Forelimb muscle (tissue), 1 donor: ENCODE measurements at regions not wholly inside any gene's neighbourhood (a gene's known extent, or its start where the extent isn't known, plus 50 kb on each side); places are given as distances from the start of the nearest gene placed in this dataset.

Experiments used
- DNase-seq: peaks from one replicate; pipeline ENCODE4 v3.0.0-alpha.2; 2013; ENCODE audit warnings: low read depth

DNA sequence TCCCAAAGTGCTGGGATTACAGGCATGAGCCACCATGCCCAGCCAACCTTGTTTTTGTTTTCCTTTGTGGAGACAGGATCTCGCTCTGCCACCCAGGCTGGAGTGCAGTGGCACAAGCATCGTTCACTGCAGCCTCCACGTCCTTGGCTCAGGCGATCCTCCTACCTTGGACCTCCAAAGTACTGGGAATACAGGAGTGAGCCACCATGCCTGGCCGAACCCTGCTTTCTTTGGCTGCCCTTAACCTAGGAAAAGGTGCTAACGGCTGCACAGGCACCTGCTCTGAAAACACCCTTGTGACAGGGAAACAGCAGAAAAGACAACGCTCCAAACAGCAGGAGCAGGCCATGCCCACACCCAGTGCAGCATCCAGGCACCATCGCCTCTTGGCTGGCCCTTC is 71.9 kb downstream of the OAT start:
- DNase-seq, result no peak

DNA sequence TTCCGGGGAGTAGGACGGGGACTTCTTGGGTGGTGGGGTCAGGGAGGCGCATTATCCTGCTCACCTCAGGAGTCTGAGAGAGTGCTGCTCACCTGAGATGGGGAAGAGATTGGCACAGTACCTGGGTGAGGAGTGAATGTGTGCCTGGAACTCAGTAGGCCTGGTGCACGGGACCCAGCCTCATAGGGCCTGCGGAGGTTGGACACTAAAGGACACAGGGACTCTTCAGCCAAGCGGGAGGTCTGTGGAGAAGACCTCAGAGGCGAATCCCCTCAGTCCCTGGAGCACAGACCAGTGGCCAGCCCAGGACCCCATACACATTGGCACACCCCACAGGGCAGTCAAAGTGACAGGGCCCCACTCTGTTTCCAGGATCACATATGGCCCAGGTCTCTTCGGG is 73.2 kb downstream of the OAT start:
- no peak for DNase-seq

DNA sequence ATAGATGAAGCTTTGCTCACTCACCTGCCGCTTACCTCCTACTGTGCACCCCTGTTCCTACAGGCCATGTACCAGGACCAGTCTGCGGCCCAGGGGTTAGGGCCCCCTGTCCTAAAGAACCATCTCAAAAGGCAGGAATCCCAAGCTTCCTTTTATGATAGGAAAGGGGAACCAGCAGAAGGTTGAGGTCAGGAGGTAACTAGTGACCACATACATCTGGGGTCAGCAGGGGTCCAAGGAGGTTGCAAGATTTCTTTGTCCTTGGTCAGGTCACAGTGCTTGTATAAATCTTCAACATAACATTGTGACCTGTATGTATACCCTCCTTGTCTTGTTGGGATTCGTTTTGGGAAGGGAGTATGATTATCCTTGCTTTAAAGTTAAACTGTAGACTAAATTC is 73.8 kb downstream of the OAT start:
- no peak for DNase-seq

DNA sequence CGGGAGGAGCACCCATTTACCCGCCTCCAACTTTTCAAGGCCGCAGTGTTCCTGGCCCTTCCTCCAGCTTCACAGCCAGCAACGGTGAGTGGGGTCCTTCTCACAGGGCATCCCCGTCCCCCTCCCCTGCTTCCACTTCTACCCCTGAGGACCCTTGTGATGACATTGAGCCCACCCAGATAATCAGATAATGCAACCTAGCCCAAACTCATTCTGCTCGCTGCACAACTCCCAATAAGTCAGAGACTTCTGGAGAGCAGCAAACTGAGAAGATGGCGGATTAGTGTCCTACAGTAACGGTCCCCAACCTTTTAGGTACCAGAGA is 74.5 kb downstream of the OAT start:
- DNase-seq, result no peak

DNA sequence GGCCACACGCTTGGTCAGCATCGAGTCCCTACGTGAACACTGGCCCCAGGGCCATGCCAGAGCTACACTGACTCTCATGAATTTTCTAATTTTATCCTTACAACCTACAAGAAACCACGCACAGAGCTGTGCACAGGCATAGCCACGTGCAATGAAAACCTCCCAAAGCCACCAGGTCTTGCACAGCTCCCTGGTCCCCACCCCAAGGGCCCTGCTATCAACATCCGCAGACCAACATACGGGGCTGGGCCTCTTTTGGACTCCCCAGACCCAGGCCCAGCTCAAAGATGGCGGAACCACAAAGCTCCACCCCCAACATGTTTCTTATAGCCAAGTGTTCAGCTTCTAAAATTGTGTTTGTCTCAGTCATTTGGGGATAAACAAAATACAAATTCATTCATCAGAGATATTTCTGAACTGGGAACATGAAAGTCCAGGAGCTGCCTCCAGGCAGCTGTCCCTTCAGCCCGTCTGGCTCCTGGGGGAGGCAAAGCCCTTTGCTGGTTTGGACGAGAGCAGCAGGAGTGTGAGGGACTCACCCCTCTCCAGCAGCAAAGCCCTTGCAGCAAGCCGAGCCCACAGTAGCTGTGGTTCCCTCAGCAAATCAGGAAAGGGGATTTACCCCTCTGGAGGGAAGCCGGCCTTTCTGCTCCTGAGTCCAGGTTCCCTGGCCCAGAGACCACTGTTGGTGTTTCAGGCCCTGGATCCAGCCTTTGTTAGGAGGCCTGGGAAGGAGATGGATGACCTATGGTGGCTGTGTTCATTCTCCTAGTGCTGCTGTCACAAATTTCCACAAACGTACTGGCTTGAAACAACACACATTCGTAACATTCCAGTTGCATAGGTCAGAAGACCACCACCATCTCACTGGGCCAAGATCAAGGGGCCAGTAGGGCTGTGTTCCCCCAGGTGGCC is 75.1 kb downstream of the OAT start:
- DNase-seq, result no peak

DNA sequence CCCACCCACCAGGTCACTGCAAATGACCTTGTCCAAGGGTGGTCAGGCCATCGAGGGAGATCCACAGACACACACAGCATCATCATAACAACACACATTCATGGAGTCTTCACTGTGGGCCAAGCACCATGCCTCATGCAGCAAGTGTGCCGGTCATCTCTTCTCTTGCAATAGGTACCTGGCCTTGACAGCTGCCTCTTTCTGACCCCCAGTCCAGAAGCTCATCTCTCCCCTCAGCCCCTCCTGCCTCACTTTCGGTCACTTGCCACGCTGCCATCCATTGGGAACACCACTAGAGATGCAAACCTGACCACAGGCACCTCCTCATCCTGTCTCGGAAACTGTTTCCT is 75.9 kb downstream of the OAT start:
- no peak for DNase-seq

DNA sequence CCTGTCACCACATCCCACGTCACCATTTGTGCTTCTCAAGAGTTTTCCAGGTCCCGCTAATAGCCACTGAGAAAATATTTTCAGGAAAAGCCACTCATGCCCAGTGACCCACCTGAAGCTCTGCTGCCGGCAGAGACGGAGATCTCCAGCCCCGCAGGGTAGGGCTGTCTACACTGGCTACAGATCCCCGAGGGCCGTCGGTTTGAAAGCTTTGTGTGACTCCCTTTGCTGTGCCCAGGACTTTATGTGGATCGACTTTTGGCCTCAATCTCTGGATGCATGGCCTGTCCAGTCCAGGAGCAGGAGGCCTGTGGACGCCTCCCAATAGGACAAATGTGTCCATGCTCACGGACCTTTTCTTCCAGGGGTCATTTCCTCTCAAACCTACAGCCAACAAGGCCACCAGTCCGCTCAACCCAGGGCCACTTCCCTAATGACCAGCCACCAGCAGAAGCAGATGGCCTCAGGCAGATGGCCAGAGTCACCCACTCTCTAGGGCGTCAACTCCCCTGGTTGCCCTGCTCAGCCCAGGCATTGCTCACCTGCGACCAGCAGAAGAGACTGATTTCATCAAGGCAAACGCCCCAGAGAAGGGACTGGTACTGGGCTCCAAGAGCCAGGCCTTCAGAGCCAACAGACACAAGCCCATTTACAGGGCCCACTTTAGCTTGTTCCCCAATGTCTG is 76.4 kb downstream of the OAT start:
- no peak for DNase-seq

DNA sequence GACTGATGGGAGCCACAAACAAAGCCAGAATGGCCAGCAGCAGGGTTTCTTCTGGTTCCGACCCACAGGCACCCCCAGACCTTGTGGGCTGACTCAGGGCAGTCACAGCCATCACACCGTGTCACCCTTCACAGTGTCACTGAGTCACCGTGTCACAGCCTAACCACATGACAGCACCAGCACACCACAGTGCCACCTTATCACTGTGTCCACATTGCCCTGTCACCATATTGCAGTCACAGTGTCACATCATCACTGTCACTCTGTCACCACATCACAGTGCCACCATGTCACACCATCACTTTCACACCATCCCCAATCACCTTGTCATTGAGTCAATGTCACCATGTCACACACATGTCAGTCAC is 77.0 kb downstream of the OAT start:
- no peak for DNase-seq

DNA sequence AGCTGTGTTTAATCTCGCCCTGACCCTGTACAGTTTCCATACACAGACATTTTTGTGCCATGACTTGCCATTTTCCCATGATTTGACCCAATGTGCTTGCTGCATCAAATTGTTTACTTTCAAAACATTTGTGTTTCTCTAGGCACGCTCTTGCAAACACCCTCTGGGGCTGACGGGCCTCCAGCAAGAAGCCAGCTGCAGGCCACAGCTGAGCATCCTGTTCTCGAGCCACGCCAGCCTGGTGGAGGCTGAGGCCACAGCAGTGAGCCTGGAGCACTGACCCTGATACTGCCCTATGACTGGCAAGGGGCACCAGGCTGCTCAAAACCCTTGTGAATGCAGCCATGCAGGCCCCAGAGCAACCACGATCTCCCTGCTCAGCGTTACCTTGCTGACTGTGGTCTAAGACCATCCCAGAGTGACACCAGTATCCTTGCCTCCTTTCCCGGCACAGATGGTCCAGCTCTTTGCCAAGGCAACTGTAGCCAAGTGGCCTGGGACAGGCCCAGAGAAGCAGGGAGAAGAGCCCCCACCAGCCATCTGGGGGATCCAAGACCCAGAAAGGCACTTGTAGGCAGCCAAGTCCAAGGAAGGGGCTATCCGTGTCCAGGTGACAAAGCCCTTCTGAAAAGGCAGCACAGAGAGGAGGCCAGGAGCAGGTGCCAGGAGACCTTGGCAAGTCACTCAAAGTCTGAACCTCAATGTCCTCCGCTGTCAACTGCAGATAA is 78.5 kb downstream of the OAT start:
- no peak for DNase-seq

DNA sequence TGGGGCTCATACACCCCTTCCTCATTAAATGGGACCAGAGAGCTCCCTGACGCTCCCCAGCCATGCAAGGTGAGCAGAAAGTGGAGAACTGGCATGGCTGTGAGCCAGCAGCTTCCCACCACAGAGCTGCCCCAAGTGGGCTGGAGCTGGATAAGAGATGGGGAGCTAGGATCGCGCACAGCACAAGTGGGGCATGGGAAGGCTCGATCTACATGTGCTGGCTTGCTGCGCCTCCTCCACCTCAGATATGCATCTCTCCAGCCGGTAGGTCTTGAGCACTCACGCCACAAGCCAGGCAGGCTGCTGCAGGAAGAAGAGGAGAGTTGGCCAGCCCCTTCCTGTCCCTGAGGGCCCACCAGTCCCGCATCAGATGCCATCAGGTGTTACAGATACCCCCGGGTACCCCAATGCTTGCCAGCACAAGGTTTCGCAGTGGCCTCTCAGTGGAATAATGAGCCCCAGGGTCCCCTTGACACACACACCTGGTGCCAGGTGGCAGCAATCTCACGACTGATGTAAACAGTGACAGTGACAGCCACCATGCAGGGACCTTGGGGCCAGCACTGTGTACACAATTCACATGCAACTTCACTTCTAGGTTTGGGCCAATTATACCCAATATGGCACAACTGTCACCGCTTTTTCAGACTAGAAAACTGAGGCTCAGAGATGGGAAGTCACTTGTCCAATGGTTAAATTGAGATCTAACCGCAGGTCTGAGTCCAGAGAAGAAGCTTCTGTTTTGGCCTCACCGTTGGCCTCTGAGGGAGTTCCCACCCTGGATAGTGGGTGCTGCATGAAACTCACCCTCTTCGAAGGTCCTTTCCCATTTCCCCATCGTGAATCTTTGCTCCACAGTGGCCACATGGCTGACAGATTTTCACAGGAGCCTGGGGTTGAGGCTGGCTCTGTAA is 79.3 kb downstream of the OAT start:
- DNase-seq, result no peak

DNA sequence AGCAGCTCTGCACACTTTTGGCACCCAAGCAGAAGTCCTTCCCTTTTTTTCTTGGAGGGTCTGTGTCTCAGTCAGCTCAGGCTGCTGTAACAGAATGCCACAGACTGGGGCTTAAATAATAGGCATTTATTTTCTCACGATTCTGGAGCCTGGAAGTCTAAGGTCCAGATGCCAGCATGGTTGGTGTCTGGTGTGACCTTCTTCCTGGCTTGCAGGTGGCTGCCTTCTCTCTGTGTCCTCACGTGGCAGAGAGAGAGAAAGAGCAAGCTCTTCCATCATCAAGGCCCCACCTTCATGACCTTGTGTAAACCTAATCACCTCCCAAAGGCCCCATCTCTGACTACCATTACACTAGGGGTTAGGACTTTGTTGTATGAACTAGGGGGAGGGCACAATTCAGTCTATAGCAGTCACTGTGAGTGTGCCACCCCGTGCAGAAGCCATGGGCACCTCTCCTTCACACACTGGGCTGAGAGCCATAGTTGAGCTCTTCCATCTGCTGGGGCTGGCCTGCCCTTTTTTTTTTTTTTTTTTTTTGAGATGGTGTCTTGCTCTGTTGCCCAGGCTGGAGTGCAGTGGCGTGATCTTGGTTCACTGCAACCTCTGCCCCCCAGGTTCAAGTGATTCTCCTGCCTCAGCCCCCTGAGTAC is 80.3 kb downstream of the OAT start:
- no peak for DNase-seq

DNA sequence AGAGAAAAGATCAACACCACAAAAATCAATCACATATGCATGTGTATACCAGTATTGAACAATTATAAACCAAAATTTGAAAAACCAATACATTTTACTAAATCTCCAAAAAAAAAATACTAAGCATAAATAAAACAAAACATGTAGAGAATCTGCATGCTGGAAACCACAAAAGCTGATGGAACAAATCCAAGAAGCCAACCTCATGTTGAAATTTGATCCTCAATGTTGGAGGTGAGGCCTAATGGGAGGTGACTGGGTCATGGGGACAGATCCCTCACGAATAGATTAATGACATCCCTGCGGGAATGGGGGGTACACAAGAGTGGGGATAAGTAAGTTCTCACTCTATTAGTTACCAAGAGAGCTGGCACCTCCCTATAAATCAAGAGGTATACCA is 82.5 kb downstream of the OAT start:
- no peak for DNase-seq

DNA sequence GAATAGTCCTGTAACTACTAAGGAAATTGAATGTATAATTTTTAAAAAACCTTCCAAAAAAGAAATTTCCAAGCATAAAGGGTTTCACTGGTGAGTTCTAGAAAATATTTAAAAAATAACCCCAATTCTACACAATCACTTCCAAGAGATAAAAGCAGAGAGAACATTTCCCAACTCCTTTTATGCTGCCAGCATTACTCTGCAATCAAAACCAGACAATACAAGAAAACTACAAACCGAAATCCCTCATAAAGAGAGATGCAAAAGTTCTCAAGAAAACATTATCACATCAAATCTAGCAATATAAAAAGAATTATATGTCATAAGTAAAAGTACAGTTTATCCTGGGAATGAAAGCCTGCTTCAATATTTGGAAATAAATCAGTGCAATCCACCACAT is 84.8 kb downstream of the OAT start:
- no peak for DNase-seq

DNA sequence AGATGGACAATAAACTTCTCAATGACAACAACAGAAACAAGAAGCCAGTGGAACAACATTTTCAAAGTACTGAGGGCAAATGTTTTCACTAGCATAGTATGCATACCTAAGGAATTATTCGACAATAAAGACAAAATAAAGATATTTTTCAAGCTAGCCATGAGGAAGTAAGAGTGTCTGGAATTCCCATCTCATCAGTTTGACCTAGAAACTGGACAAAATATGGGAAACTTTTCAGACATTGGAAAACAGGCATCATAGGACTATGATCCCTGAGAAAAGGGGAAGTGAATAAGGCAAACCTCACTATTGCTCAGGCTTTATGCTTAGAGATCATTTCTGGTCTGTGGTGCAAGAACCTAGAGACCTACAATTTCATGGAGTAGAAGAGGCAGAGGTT is 86.3 kb downstream of the OAT start:
- DNase-seq, result no peak

DNA sequence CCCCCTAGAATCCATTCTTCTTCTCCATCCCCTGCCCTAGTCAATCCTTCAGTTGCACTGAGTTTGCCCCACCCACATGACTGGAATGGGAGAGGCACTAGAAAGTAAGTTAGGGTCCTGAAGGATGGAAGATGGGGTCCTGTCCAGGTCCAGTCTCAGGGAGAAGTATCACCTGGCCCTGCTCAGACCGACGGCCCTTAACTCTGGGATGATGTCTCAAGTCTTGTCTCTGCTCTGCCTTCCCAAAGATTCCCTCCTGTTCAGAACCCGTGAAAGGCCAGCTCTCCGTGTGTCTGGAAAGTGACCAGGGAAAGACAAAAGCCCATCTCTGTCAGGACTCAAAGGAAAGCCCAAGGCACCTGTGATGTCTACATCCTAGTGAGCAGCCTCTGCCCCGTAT is 88.8 kb downstream of the OAT start:
- no peak for DNase-seq

DNA sequence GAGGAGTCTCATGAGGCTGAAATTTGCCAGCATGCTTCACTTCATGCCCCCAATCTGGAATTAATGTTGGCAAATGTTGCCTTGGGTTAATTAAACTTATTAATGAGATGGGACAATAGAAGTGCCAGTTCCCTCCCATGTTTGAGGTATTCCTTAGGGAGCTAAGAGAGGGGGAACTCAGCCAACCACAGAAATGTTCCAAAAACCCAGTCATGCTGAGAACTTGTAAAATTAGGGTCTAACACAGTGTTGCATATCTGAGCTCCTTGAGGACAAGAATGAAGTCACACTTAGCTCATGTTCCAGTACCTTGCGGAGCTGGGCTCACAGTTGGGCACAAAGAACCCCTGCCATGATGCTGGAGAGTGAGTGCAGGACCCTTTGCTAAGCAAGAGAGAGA is 89.4 kb downstream of the OAT start:
- DNase-seq, result no peak

DNA sequence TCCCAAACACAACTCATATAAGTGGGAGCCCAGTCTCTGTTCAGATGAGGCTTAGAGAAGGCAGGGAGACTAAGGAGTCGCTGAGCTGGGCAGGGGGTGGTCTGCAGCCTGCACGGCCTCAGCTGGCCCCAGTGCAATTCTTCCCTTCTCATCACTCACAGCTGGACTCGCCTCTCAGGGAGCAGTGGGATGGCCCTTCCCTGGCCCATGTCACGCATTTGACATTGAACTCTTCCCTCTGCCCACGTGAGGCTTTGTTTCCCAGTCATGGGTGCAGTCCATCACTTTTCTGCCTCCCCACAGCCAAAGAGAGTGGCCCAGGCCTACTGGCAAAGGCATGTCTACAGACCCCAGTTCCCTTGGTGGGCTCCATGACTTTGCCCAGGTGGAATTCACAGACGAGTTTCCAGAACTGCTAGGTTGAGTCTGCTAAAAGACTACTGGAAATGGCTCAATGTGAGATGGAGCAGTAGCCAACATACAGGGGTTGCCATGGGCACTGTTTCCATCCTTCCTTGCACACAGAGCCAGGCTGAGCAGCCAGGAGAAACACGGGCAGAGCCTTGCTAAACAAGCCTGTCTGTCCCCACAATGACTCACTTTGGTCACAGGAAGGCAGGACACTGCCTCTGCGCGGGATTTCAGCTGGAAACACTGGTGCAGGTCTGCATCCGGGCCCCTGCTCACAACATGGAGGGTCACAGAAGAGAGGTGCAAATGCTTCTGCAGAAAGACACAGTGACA is 90.1 kb downstream of the OAT start:
- DNase-seq, result no peak

DNA sequence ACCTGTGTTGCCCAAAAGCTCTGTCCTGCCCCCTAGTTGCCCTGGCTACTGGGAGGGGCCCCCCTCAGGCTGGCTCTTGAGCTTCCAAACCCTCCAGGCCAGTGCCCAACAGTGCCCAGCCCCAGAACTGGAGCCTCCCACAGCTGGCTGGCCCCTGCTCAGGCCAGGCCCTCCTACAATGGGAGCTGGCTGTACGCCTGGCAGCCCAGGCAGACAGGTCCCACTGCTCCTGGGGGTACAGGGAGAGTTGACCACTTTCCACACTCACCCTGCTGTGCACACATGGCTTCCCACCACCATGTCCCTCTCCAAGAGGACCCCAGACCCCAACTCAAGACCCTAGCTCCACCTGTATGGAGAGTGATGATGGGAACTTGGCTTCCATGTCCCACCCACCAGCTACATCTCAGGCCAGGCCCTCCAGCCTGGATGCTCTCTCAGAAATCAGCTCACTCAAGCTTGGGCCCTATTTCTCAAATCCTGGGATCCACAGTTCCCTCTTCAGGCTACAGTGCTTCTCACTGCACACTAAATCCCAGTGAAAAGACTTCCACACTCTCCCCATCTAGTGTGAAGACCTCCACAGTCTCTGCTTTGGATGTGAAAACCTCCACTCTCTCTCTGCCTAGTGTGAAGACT is 92.6 kb downstream of the OAT start:
- DNase-seq, result no peak

DNA sequence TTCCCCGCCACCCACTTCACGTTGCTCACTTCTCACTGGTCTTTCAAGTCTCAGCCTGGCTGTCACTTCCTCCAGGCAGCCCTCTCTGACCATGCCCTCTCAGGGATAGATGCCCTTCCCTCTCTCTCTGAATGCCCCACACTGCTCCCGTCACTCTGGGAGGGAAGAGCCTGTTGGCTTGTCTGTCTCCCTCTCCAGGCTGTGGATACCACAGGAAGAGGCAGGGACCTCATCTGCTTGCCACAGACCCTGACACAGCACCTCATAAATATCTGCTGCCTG is 93.1 kb downstream of the OAT start:
- DNase-seq, result no peak

DNA sequence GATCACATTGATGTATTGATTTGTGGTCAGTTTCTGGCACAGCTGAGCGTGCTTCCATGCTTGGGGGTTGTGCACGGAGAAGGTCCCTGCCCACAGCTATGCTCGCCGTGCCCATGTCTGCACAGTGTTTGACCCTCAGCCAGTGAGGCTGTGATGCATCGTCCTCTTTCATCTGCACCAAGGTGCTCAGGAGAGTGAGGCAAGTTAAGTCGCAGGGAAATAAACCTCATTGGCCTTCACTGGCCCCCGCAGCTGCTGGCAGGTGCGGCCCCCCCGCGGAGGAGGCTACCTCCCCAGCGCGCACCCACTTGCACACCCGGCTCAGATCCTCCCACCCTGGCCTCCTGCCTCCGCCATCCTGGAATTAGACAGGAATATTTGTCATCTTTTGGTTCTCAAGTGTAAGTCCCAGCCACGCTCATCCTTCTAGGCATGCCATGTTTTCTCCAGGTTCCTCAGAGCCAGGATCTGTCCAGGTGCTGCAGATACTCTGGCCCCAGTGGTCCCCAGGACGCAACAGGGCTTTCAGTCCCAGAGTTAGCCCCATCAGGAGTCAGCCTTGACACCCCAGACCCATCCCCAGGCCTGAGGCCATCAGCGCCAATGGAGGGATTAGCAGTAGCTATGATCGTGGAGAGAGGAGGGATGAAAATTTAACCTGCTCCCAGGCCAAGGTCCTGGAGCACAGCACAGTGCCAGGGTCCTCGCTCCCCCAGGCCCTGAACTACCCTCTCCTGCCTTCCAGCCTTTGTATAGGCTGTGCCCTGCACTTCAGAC is 93.7 kb downstream of the OAT start:
- no peak for DNase-seq
